ENCODE measurements at regions not wholly inside any gene's neighbourhood (a gene's known extent, or its start where the extent isn't known, plus 50 kb on each side); places are given as distances from the start of the nearest gene placed in this dataset.

DNA sequence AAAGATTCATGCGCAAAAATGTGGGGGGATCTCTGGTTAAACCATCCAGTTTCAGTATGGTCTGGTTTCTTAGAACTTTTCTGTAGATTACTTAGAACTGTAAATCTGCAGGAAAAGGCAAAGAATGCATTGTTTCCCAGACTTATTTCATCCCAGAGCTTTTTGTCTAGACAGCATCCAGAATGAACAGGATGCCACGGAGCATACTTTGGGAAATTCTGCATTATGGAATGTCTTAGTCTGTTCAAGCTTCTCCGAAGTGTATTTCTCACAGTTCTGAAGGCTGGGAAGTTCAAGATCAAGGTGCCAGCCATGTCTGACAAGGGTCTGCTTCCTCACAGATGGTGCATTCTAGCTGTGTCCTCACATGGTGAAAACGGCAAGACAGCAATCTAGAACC is 136.3 kb downstream of the INHBA start (continued):
- TF ChIP-seq, protein P1, sequence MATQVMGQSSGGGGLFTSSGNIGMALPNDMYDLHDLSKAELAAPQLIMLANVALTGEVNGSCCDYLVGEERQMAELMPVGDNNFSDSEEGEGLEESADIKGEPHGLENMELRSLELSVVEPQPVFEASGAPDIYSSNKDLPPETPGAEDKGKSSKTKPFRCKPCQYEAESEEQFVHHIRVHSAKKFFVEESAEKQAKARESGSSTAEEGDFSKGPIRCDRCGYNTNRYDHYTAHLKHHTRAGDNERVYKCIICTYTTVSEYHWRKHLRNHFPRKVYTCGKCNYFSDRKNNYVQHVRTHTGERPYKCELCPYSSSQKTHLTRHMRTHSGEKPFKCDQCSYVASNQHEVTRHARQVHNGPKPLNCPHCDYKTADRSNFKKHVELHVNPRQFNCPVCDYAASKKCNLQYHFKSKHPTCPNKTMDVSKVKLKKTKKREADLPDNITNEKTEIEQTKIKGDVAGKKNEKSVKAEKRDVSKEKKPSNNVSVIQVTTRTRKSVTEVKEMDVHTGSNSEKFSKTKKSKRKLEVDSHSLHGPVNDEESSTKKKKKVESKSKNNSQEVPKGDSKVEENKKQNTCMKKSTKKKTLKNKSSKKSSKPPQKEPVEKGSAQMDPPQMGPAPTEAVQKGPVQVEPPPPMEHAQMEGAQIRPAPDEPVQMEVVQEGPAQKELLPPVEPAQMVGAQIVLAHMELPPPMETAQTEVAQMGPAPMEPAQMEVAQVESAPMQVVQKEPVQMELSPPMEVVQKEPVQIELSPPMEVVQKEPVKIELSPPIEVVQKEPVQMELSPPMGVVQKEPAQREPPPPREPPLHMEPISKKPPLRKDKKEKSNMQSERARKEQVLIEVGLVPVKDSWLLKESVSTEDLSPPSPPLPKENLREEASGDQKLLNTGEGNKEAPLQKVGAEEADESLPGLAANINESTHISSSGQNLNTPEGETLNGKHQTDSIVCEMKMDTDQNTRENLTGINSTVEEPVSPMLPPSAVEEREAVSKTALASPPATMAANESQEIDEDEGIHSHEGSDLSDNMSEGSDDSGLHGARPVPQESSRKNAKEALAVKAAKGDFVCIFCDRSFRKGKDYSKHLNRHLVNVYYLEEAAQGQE (IDR thresholded peaks at IDR 0.05; ENCODE audit: low read depth, low read length), result no peak
- TF ChIP-seq USF2 (IDR thresholded peaks at IDR 0.05; ENCODE audit: borderline replicate concordance, low read depth, low read length), result no peak
- no peak for TF ChIP-seq IRF3 (IDR thresholded peaks at IDR 0.05; ENCODE audit: low read depth, low read length)

DNA sequence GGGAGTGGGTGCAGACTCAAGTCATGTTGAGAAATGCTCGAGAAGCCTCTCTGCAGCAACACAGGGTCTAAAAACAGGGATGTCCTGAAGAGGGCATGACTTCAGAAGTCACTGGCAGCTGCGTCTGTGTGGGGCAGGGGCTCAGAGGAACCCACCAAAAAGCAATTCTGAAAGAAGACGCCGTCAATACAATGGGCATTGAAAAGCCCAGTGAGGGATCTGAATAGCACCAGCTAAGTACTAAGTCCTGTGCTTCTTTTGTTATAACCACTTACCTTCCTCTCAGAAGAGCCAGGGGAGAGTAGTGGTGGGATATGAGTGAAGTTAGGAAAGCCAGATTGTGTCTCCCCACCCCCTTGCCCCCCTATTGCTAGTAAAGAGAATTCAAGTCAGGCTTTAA is 137.2 kb downstream of the INHBA start:
- no peak overlapping the region for H3K9ac ChIP-seq
- peaks cover 5% of the 10 kb centered on the region for H3F3A ChIP-seq (replicated peaks; ENCODE audit: insufficient read depth)
- H2AFZ ChIP-seq (ENCODE audit: low read depth), result no peak overlapping the region
- TF ChIP-seq RFX5 (IDR thresholded peaks at IDR 0.05; ENCODE audit: low read length) (no peak), POLR2AphosphoS5 (IDR thresholded peaks at IDR 0.05; ENCODE audit: low read depth, low read length) (no peak), PBX3 (IDR thresholded peaks at IDR 0.05) (no peak), TCF12 (IDR thresholded peaks at IDR 0.05) (no peak), FOSL2 (IDR thresholded peaks at IDR 0.05; ENCODE audit: borderline replicate concordance, low read depth) (no peak), MAX (IDR thresholded peaks at IDR 0.05; ENCODE audit: low read depth) (no peak), CHD2 (IDR thresholded peaks at IDR 0.05; ENCODE audit: low read length, partially characterized antibody) (no peak), USF2 (IDR thresholded peaks at IDR 0.05; ENCODE audit: borderline replicate concordance, low read depth, low read length) (no peak), TEAD4 (IDR thresholded peaks at IDR 0.05; ENCODE audit: borderline replicate concordance, insufficient read depth) (no peak), SMC3 (IDR thresholded peaks at IDR 0.05; ENCODE audit: low read depth, low read length) (no peak), FOXJ3 (CRISPR knock-in tag; IDR thresholded peaks at IDR 0.05) (no peak)
- TF ChIP-seq, protein P1 (IDR thresholded peaks at IDR 0.05; ENCODE audit: low read depth, low read length), result no peak
- no peaks in the 10 kb centered on the region for H3K79me2 ChIP-seq (ENCODE audit: insufficient read depth)
- H3K4me2 ChIP-seq, result no peak overlapping the region
- no peaks in the 10 kb centered on the region for H3K36me3 ChIP-seq (replicated peaks in 1 of 2; ENCODE audit: control insufficient read depth in 1 of 2, insufficient read depth in 2 of 2, low read length in 1 of 2)
- no peak for DNase-seq
- CTCF ChIA-PET, result no interaction called here
- 57% methylated on average over 4 of the region's 4 CpGs for WGBS (ENCODE audit: low lambda C conversion rate)
- POLR2A ChIA-PET, result no interaction called here
- H3K9me2 ChIP-seq, result no peaks in the 10 kb centered on the region
- no peaks in the 10 kb centered on the region for H3K9me3 ChIP-seq
- H4K20me1 ChIP-seq (ENCODE audit: insufficient read depth), result no peaks in the 10 kb centered on the region
- H3K27ac ChIP-seq (ENCODE audit: low read depth in 2 of 2, low read length in 1 of 2), result no peak overlapping the region
- no peak overlapping the region for H3K4me3 ChIP-seq (ENCODE audit: low read depth in 2 of 2, low read length in 1 of 2)
- H3K4me1 ChIP-seq (ENCODE audit: control insufficient read depth in 1 of 2, insufficient read depth in 2 of 2, low read depth in 1 of 2, low read length in 1 of 2), result peaks cover 3 to 8% of the 10 kb centered on the region in 2 experiments; a peak in 2 of 4 replicates
- no peaks in the 10 kb centered on the region for H3K27me3 ChIP-seq (ENCODE audit: insufficient read depth)

Measured in SK-N-SH (cell line).